ENCODE measurements at regions not wholly inside any gene's neighbourhood (a gene's known extent, or its start where the extent isn't known, plus 50 kb on each side); places are given as distances from the start of the nearest gene placed in this dataset.

DNA sequence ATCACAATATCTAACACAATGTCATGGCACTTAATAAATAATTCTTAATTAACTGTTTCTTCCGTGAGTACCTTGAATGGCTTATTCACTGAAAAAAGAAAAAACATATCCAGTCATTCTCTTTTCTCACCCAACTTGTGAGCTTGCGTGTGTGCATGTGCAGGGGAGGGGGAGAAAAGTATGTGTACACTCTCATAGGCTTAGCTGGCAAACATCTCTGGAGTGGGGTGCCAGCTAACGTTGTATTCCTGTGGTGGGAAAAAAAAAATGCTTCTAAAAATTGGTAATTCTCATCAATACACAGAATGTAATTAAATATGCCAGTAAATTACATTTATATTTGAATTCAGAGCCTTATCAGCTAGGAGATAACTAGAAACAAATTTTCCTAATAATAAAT lies 291.9 kb upstream of the NOX3 start:
- TF ChIP-seq, protein P1, sequence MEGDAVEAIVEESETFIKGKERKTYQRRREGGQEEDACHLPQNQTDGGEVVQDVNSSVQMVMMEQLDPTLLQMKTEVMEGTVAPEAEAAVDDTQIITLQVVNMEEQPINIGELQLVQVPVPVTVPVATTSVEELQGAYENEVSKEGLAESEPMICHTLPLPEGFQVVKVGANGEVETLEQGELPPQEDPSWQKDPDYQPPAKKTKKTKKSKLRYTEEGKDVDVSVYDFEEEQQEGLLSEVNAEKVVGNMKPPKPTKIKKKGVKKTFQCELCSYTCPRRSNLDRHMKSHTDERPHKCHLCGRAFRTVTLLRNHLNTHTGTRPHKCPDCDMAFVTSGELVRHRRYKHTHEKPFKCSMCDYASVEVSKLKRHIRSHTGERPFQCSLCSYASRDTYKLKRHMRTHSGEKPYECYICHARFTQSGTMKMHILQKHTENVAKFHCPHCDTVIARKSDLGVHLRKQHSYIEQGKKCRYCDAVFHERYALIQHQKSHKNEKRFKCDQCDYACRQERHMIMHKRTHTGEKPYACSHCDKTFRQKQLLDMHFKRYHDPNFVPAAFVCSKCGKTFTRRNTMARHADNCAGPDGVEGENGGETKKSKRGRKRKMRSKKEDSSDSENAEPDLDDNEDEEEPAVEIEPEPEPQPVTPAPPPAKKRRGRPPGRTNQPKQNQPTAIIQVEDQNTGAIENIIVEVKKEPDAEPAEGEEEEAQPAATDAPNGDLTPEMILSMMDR (conservative IDR thresholded peaks at IDR 0.05 in 1 of 2, IDR thresholded peaks at IDR 0.05 in 1 of 2; ENCODE audit: extremely low read depth in 1 of 2, insufficient read depth in 1 of 2, low read depth in 1 of 2, low read length in 2 of 2) = no peak
- TF ChIP-seq EZH2 (IDR thresholded peaks at IDR 0.05; ENCODE audit: borderline replicate concordance, low read length) = no peak

Measured in mammary epithelial cell (primary cell).